Retinal pigment epithelial cell (primary cell): ENCODE measurements at regions not wholly inside any gene's neighbourhood (a gene's known extent, or its start where the extent isn't known, plus 50 kb on each side); places are given as distances from the start of the nearest gene placed in this dataset.

ENCODE experiments used
- DNase-seq: peaks from one replicate; pipeline ENCODE4 v3.0.0-alpha.2; 2010; ENCODE audit warnings: low read depth
- H3K4me3 ChIP-seq: 2 replicates; pipeline ENCODE4 v1.5.1; 2011; ENCODE audit warnings: mild to moderate bottlenecking, low read length, control low read depth, moderate library complexity
- CTCF ChIP-seq: conservative IDR thresholded peaks from 2 replicates; pipeline ENCODE4 v1.5.1; 2011; ENCODE audit warnings: low read depth, low read length, control low read depth, inconsistent platforms

GRCh38 chr10:30778769-30779168 lies 149.2 kb upstream of the LYZL2 start:
- DNase-seq, result no peak
- TF ChIP-seq CTCF, result no peak
- H3K4me3 ChIP-seq, result no peak overlapping the region

- DNase-seq, result no peak
- H3K4me3 ChIP-seq, result no peak overlapping the region
- TF ChIP-seq CTCF, result no peak
Observed at GRCh38 chr10:30775779-30776591, 146.4 kb upstream of the LYZL2 start.

- no peak overlapping the region for H3K4me3 ChIP-seq
- TF ChIP-seq CTCF, result no peak
- no peak for DNase-seq
Observed at GRCh38 chr10:30774261-30774660, 144.7 kb upstream of the LYZL2 start.

- no peak overlapping the region for H3K4me3 ChIP-seq
- TF ChIP-seq CTCF, result no peak
- no peak for DNase-seq
Observed at GRCh38 chr10:30773501-30773900, 143.9 kb upstream of the LYZL2 start.

- DNase-seq, result no peak
- TF ChIP-seq CTCF, result no peak
- H3K4me3 ChIP-seq, result no peak overlapping the region
Observed at GRCh38 chr10:30770816-30771215, 141.3 kb upstream of the LYZL2 start.

GRCh38 chr10:30770229-30770628 lies 140.7 kb upstream of the LYZL2 start:
- TF ChIP-seq CTCF, result no peak
- no peak for DNase-seq
- H3K4me3 ChIP-seq, result no peak overlapping the region

GRCh38 chr10:30769361-30769760 lies 139.8 kb upstream of the LYZL2 start:
- no peak for DNase-seq
- no peak for TF ChIP-seq CTCF
- H3K4me3 ChIP-seq, result no peak overlapping the region
